ENCODE measurements at regions not wholly inside any gene's neighbourhood (a gene's known extent, or its start where the extent isn't known, plus 50 kb on each side); places are given as distances from the start of the nearest gene placed in this dataset.

DNA sequence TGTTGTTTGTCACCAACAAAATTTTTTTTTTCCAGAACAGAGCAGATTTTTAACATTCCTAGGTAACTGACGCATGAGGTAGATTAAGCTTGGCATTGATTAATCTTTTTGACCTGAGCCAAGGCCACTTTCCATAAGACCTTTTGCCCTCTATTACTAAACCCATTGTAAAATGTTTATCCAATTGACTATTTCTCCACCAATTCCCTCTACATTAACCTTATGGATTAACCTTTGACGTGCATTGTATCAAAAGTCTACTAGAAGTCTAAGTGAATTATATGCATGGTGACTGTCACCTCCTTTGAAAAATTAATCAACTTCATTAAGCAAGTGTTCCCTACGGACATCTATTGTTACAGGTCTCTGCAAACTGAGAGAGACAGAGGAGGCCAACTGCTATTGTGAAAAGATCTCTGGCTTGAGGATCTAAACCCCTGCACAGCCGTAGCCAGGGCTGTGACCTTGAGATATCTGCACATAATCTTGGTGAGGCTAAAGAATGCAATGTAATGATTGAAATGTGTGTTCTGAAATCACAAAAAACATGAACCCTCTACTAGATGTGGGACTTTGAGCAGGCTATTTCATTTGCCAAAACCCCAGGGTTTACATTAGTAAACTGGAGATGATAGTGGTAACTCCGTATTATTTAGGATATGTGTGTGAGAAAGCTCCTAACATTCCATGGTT, 632.2 kb downstream of the TLR4 start:
- TF ChIP-seq POLR2AphosphoS5 (IDR thresholded peaks at IDR 0.05; ENCODE audit: low read depth, low read length): no peak
- TF ChIP-seq TAF1 (IDR thresholded peaks at IDR 0.05; ENCODE audit: borderline replicate concordance, insufficient read depth, low read length): no peak
- TF ChIP-seq, protein P1, sequence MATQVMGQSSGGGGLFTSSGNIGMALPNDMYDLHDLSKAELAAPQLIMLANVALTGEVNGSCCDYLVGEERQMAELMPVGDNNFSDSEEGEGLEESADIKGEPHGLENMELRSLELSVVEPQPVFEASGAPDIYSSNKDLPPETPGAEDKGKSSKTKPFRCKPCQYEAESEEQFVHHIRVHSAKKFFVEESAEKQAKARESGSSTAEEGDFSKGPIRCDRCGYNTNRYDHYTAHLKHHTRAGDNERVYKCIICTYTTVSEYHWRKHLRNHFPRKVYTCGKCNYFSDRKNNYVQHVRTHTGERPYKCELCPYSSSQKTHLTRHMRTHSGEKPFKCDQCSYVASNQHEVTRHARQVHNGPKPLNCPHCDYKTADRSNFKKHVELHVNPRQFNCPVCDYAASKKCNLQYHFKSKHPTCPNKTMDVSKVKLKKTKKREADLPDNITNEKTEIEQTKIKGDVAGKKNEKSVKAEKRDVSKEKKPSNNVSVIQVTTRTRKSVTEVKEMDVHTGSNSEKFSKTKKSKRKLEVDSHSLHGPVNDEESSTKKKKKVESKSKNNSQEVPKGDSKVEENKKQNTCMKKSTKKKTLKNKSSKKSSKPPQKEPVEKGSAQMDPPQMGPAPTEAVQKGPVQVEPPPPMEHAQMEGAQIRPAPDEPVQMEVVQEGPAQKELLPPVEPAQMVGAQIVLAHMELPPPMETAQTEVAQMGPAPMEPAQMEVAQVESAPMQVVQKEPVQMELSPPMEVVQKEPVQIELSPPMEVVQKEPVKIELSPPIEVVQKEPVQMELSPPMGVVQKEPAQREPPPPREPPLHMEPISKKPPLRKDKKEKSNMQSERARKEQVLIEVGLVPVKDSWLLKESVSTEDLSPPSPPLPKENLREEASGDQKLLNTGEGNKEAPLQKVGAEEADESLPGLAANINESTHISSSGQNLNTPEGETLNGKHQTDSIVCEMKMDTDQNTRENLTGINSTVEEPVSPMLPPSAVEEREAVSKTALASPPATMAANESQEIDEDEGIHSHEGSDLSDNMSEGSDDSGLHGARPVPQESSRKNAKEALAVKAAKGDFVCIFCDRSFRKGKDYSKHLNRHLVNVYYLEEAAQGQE (IDR thresholded peaks at IDR 0.05; ENCODE audit: insufficient read depth in 1 of 2, low read depth in 2 of 2, low read length in 2 of 2): no peak
- TF ChIP-seq SIN3A (IDR thresholded peaks at IDR 0.05; ENCODE audit: borderline replicate concordance, insufficient read depth, low read length): no peak
